CD4-positive, alpha-beta T cell treated with Interleukin-1 beta for 1 hour (primary cell): ENCODE measurements at regions not wholly inside any gene's neighbourhood (a gene's known extent, or its start where the extent isn't known, plus 50 kb on each side); places are given as distances from the start of the nearest gene placed in this dataset.
"Not testable (repeated sequence)": the region's sequence is repeated elsewhere in the genome, so short reads cannot be mapped to it uniquely, and the experiment has no call there.

Source experiments
- DNase-seq, 2 donors: peaks; one replicate each; pipeline ENCODE4 v3.0.0-alpha.2; 2020 to 2022

DNA sequence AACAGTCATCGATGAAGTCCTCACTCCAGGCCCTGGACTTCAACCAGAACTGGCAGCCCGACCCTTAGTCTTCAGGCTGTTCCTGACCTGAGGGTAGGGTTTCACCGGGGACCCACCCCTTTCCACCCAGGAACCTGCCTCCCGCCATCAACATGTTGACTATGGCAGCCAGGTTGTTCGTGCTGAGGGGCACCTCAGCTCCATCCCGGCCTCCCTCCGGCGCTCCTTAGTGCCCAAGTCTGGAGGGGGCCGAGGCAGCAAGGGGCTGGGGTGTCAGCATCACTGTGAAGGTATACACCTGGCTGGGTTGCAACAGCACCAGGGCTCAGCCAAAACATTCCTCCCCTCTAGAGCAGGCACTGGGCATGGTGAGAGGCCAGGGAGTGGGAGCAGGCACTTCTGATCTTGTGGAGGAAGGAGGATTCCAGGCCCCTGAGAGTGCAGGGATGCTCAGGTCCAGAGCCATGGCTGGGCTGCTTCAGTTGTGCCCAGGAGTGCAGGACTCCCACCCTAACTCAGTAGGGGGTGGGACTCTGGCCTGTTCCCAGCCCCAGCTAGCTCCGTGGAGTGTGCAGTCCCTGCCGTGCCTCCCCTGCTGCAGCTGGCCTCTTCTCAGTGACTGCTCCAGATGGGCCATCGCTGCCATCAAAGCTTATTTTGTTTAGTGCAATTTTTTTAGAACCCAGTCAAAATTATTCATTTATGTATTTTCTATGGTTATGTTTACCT, 1445.9 kb downstream of the PCDH9 start:
- no peak for DNase-seq

DNA sequence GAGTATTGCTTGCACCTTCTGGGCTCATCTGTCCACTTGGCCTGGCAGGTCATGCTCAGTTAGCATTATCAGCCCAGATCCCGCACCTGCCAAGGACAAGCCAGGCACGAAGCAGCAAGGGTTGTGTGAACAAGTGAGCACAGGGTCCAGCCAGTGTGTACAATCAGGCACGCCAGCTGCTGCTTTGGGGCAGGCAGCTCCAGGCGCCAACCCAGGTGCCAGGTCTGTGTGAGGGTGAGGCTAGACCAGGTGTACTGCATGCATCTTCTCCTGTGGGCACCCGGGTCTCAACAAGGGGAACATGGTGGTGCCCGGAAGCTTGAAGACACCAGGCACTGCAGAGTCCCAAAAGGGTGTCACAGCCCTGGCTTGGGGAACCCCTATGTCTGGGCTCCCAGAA, 1446.8 kb downstream of the PCDH9 start:
- no peak for DNase-seq

DNA sequence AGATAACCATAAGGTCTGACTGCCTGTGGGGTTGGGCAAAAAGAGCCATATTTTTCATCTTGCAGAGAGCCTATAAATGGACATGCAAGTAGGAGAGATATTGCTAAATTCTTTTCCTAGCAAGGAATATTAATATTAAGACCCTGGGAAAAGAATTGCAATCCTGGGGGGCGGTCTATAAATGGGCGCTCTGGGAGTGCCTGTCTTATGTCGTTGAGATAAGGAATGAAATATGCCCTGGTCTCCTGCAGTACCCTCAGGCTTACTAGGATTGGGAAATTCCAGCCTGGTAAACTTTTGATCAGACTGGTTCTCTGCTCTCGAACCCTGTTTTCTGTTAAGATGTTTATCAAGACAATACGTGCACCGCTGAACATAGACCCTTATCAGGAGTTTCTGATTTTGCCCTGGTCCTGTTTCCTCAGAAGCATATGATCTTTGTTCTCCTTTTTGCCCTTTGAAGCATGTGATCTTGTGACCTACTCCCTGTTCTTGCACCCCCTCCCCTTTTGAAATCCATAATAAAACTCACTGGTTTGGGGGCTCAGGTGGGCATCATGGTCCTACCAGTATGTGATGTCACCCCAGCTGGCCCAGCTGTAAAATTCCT, 1458.3 kb downstream of the PCDH9 start:
- not testable (repeated sequence) for DNase-seq

DNA sequence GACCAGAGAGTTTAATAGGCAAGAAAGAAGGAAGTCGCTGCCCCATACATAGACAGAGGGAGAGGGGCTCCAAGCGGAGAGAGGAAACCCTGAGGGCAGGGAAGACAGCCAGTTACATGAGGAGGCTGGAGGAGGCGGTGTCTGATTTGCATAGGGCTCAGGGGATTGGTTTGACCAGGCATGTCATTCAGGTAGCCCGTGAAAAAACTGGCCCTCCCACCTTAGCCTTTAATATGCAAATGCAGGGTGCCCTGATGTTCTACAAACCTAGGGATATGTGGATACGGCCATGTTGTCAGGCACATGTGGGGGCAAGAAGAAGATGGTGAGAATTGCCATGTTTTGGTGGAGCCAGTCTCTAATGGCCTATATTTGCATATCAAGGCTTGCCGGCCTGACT, 1461.6 kb downstream of the PCDH9 start:
- DNase-seq, result no peak

DNA sequence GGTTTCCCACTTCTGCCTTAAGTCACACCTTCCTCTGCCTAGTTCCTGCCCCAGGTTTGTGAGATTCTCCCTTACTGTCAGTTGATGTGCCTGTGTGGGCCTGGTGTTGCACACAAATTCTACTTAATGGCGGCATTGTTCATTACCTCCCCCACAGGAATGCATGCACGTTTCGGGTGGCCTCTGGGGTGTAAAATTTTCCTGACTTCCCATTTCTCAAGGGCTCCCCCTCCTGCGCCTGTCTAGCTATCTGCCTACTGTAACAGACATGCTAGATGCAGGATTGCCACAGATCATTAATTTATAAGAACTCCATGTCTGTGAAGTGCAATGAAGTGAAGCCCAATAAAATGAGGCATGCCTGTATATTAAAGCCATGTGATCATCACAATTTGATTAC, 1466.3 kb downstream of the PCDH9 start:
- no peak for DNase-seq

DNA sequence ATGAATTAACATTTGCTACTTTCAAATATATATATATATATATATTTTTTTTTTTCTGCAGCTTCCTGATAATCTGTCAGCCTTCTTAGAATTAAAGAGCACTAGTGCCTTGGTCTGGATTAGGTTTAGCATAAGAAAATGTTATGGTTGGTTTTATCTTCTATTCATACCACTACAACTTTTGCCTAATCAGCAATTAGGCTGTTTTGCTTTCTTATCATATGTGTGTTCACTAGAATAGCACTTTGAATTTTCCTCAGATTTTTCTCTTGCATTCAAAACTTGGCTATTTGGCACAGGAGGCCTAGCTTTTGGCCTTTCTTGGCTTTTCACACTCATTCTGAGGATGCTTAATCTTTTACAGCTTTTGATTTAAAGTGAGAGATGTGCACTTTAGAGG, 1468.1 kb downstream of the PCDH9 start:
- no peak for DNase-seq

DNA sequence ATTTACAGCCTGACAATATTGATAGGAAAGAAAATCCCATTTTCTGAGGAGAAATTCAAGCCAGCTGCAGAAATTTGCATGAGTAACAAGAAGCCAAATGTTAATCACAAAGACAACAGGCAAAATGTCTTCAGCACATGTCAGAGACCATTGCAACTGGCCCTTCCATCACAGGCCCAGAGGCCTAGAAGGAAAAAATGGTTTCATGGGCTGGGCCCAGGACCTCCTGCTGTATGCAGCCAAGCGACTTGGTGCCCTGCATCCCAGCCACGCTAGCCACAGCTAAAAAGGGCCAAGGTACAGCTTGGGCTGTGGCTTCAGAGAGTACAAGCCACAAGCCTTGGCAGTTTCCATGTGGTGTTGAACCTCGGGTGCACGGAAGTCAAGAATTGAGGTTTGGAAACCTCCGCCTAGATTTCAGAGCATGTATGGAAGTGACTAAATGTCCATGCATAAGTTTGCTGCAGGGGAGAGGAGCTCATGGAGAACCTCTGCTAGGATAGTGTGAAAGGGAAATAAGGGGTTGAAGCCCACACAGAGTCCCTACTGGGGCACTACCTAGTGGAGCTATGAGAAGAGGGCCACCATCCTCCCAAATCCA, 1474.0 kb downstream of the PCDH9 start:
- DNase-seq, result no peak

DNA sequence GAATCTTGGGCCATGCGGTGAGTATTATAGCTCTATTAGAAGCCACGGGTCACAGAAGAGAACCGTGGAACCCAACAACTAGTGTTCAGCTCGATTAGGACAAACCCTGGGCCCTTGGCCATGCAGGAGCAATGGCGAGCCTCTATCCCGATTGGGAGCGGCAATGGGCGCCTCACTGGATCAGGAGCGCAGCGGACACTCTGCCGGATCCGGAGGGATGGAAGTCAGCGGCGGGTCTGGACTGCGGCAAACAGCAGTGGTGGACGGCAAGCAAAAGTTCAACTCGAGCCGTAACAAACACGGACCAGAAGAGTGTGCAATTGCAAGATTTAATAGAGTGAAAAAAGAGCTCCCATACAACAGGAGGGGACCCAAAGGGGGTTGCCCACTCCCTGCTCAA, 1481.9 kb downstream of the PCDH9 start:
- no peak for DNase-seq

DNA sequence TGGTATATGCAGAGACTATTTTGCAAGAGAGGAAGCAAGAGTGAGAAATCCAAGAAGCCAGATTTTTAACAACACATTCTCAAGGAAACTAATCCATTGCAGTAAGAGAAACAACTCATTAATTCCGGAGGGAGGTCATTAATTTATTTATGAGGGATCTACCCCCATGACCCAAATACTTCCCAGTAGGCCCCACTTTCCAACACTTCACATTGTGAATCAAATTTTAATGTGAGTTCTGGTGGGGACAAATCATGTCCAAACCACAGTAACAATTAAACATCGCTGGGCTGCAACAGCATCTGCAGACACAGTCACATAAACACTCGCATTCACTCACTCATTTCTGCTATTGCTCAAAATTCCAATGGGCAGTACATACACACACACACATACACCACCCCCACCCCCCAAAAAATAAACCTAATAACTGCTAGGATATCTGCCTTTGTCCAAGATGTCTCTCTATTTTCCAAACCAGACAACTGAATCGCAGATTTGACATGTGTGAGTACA, 1483.7 kb downstream of the PCDH9 start:
- DNase-seq, result no peak

DNA sequence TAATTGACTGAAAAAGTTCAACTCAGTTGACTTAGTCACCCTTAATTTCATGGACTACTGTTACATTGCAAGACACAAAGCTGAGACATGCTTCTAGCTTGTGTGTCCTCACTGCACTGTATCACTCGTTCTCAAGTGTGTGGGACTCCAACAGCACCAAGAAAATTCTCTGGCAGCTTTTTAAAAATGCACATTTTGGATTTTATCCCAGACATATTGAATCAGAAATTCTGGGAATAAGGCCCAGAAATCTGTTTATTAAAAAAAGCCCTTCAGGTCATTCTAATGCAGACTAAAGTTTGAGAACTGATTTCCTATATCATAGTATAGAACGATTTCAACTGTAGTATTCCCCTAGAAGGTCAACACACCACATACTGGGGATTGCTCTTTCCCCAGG, 1485.3 kb downstream of the PCDH9 start:
- no peak for DNase-seq

DNA sequence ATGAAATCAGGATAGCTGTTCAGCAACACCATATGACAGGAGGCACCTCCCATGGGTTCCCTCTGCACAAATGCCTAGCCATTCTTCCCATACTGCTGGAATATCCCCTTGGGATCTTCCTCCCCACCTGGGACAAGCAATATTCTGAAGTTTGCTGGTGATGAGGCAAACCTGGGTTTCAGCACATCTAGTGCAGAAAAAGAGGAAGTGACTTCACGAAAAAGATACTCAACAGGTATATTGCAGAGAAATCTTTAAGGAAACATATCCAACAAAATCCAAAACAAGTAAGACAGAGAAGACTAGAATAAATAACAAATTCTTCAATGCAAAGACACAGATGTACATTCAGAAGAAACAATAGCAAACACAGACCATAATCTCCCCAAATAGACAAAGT, 1497.0 kb downstream of the PCDH9 start:
- DNase-seq, result no peak

DNA sequence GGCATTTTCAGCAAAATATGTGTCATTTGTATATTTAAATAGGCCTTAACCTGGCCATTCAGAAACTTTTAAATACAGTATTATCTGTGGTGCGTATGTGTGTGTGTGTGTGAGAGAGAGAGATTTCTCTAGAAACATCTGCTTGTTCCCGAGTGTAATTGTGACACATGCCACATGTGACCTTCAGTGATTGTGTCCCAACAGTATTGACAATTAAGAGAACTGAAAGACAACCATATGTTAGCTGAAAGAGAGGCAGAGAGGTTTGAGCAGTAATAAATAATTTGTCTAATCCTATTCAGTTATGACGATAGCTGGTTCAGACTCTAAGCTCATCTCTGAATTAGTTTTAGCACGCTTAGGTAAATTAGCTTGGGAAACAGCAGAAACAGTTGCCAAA, 1503.1 kb downstream of the PCDH9 start:
- DNase-seq, result no peak

DNA sequence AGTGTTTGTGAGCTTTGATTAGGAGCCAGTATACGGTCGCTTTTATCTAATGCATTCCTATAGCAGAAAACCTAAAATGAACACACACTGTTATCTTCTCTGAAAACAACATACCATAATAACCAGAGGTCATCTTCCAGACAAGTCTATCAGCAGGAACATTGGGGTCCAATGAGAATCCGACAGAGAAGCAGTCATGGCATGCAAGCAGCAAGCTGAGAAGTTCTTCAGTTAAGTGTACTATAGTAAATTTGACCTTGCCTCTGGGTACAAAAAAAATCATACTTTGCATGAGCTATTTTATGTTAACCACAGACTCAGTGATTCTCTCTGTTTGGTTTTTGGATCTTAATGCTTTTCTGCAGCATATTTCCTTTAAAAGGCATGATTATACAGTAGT, 1505.1 kb downstream of the PCDH9 start:
- DNase-seq, result no peak

DNA sequence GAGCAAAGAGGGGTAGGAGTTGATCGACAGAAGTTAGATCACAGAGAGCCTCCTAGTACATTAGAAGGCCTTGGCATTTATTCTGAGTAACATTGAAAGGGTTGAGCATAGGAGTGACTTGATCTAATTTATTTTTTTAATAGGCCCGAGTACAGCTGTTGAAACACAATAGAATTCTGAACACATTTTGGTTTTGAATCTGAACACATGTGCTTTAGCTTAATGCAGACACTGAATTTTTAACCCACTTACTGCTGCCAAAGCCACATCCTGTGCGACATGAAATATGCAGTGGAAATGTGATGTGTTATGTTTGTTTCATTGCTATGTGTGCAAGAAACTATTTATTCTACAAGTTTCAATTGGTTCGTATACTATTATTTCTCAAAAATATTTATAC, 1505.9 kb downstream of the PCDH9 start:
- no peak for DNase-seq

DNA sequence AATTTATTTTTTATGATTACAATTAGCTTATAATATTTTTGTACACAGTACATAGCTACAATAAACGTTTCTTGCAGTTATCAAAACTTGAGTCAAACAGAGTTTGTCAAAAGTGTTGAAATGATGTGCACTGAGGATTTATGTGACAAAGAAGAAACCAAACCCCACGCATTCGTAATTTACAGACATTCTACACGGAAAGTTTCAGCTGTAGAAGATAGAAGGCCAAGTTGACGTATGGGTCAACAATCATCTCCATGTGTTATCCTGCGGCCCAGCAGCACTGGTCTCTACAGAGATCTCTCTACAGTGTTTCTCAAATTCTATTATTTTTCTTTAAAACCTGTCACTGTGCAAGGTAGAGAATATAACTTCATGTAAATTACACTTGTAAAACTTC, 1507.6 kb downstream of the PCDH9 start:
- DNase-seq, result no peak

DNA sequence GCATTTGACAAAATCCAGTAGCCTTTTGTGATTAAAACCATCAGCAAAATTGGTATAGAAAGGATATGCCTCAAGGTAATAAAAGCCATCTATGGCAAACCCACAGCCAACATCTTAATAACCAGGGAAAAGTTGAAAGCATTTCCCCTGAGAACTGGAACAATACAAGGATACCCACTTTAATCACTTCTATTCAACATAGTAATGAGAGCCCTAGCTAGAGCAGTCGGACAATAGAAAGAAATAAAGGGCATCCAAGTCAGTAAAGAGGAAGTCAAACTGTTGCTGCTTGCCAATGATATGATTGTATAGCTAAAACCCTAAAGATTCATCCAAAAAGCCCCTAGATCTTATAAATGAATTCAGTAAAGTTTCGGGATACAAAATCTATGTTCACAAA, 1510.3 kb downstream of the PCDH9 start:
- no peak for DNase-seq

DNA sequence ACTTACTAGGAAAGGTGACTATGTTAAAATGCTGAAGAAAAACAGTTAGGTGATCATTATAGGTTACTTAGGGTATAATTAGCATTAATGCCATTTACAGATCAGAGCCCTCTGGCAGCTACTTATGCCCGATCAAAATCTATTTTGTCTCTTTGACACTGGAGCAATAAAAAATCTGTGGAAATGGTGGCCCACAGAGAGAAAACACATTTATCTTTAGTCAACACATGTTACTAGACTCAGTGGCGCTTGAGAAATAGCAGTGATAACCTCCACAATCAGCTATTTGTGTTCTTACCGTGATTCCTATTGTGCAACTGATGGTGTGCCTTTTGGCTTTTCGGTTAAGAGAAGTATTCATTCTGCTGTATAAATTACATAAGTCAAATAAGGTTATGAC, 1519.6 kb downstream of the PCDH9 start:
- no peak for DNase-seq

DNA sequence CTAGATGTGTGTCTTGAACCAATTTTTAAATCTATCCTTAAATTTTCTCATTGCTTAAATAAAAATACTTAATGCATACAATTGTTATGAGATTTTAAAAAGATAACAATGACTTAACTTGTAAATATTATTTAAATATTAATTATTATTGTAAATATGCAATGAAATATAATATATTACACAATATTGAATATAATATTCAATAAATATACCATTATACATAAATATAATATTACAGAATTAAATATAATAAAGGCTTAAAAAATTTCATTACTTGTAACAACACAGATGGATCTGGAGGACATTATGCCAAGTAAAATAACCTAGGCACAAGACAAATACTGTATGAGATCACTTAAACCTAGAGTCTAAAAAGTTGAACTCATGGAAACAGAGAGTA, 1532.3 kb downstream of the PCDH9 start:
- no peak for DNase-seq

DNA sequence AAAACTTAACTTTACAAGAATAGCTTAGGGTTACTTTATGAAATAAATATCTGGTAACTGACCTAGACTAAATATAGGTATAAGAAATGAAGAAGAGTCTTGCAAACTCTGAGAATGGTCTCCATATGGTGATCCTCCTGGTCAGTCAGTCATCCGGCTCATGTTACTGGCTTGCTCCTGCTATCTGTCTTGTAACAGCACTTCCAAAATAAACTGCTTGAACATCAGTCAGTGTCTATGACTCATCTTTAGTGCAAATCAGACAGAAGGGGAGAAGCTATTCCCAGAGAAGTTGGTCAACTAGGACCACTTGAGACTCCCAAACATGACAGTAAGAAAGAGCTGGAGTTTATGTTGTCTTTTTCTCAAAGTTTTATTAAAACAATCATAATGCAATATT, 1550.9 kb downstream of the PCDH9 start:
- DNase-seq, result no peak

DNA sequence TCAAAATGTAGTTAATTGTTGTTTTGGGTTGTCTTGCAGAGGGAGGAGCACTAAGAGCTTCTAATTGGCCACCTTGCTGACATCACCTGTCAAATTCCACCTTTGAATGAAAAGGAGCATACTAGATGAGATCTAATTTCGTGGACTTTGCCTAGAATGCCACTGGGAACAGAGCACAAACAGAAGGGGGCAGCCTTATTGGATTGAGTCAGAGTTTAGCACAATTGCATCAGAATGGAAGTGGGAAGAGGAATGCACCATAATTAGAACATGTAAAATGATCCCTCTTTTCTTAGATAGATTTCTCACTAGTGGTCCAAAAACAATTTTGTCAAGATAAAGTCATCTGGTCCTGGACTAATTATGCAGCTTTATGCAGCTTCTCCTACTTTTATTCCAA, 1552.2 kb downstream of the PCDH9 start:
- no peak for DNase-seq

DNA sequence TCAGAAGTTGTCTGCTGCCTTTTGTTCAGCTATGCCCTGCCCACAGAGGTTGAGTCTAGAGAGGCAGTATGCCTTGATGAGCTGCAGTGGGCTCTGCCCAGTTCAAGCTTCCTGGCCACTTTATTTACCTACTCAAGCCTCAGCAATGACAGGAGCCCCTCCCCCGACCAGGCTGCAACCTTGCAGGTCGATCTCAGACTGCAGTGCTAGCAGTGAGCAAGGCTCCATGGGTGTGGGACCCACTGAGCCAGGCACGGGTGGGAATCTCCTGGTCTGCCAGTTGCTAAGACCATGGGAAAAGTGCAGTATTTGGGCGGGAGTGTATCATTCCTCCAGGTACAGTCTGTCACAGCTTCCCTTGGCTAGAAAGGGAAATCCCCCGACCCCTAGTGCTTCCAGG, 1554.8 kb downstream of the PCDH9 start:
- DNase-seq, result not testable (repeated sequence)

DNA sequence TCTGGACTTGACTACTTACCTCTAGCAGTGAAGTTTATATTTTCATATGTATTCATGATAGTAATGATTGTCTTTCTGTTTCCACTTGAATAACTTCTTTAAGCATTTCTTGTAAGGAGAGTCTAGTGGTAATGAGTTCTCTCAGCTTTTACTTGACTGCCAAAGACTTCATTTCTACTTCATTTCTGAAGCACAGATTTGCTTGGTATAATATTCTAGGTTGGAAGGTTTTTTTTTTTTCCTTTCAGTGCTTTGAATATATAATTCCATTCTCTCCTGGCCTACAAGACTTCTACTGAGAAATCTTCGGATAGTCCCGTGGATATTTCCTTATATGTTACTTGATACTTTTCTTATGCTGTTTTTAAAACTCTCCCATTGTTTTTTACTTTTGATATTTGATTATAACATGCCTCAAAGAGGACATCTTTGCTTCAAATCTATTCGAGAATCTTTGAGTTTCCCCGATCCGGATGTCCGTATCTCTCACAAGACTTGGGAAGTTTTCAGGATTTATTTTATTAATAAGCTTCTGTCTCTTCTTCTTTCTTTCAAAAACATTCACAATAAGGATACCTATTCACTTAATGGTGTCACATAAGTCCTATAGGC, 1560.0 kb downstream of the PCDH9 start:
- DNase-seq, result no peak

DNA sequence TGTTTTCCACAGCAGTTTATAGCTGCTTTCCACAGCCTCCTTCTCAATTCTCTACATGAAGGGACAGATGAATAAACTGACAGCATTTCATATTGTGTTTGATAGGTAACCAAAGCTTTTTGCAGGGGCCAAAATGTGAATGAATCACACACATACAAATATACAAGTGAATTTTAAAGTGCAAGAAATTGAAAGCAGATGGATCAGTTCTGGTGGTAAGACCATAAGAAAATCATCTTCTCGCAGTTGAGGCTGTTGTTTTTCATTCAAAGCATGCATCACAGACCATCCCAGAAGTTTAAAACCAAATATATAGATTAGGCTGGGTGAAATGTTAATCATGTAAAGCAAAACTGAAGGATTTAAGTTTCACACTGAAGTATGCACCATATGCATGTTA, 1569.4 kb downstream of the PCDH9 start:
- DNase-seq, result no peak

DNA sequence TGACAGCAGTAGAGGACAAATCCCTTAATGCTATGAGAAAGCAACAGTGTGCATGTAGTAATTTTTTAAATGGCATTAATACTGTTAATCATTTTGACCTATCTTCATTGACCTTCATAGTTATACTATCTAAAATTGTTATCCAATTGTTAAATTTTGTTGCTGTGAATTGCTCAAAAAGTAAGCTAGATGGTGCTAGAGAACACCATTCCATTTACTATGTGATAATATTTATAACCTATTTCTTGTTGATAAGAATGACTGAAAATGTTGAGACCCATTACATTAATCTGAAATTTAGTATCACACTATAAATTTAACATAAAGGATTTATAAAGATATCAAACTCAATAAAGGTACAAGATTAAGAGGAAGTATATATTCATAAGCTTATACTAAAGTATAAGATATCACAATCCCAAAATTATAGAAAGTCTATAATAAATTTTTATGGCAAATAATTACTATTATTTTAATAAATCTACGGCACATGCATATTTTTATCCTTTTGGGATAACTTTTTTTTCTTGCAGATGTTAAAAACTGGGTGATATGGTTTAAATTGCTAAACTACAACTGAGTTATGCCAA, 1573.3 kb downstream of the PCDH9 start:
- DNase-seq, result no peak
